Tibial nerve (tissue), 3 donors: ENCODE measurements at regions not wholly inside any gene's neighbourhood (a gene's known extent, or its start where the extent isn't known, plus 50 kb on each side); places are given as distances from the start of the nearest gene placed in this dataset.

ENCODE experiments used
- POLR2A ChIP-seq, 2 donors: fragments of 450-650 bp; IDR thresholded peaks; one replicate each; pipeline ENCODE4 v1.6.1; 2017; ENCODE audit warnings: antibody characterized with exemption in 2 of 2, mild to moderate bottlenecking in 2 of 2, moderate library complexity in 2 of 2
- TF ChIP-seq, protein P1 (sequence below), 5 experiments: fragments of 200-600 bp in 3 of 5; fragments of 450-650 bp in 2 of 5; sonication (generic) in 3 of 5; IDR thresholded peaks; one replicate each; pipeline ENCODE4 v1.5.1; 2016 to 2019; ENCODE audit warnings: antibody characterized with exemption in 5 of 5, mild to moderate bottlenecking in 3 of 5, moderate library complexity in 2 of 5

DNA sequence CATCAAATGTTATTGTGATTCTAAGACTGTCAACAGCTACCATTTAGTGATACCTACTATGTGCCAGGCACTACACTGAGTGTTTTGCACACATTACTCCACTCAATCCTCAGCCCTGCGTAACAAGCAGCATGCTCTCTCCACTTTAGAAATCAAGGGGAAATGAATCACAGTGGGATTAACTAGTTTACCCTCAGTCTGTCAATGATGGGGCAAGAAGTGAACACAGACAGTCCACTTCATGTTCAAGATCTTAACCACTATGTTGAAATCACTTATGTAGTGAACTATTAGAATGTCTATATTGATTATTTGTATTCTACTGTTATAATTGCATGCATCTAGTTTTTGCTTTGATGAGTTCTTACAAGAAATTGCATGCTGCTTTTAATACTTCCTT is 165.3 kb downstream of the LTN1 start:
- TF ChIP-seq, protein P1, sequence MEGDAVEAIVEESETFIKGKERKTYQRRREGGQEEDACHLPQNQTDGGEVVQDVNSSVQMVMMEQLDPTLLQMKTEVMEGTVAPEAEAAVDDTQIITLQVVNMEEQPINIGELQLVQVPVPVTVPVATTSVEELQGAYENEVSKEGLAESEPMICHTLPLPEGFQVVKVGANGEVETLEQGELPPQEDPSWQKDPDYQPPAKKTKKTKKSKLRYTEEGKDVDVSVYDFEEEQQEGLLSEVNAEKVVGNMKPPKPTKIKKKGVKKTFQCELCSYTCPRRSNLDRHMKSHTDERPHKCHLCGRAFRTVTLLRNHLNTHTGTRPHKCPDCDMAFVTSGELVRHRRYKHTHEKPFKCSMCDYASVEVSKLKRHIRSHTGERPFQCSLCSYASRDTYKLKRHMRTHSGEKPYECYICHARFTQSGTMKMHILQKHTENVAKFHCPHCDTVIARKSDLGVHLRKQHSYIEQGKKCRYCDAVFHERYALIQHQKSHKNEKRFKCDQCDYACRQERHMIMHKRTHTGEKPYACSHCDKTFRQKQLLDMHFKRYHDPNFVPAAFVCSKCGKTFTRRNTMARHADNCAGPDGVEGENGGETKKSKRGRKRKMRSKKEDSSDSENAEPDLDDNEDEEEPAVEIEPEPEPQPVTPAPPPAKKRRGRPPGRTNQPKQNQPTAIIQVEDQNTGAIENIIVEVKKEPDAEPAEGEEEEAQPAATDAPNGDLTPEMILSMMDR (IDR thresholded peaks at IDR 0.05) = no peak
- no peak for TF ChIP-seq POLR2A (IDR thresholded peaks at IDR 0.05)
